ENCODE measurements at regions not wholly inside any gene's neighbourhood (a gene's known extent, or its start where the extent isn't known, plus 50 kb on each side); places are given as distances from the start of the nearest gene placed in this dataset.

DNA sequence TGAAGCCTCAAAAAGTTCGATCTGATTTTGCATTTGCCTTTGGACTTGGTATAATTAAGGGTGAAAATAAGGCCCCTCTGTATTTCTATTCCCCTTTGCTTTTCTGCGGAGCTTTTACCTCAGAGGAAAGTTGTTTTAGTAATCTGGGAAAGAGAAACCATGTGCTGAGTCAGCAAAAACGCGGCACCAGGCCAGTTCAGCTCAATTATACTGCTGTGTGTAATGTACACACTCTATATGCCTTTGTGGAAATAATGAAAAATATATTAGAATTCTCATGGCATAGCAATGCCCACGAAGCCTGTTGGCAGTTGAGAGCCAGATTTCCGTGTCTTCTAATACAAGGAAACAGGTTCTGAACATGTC is 161.9 kb upstream of the SIX2 start:
- TF ChIP-seq, protein P1, sequence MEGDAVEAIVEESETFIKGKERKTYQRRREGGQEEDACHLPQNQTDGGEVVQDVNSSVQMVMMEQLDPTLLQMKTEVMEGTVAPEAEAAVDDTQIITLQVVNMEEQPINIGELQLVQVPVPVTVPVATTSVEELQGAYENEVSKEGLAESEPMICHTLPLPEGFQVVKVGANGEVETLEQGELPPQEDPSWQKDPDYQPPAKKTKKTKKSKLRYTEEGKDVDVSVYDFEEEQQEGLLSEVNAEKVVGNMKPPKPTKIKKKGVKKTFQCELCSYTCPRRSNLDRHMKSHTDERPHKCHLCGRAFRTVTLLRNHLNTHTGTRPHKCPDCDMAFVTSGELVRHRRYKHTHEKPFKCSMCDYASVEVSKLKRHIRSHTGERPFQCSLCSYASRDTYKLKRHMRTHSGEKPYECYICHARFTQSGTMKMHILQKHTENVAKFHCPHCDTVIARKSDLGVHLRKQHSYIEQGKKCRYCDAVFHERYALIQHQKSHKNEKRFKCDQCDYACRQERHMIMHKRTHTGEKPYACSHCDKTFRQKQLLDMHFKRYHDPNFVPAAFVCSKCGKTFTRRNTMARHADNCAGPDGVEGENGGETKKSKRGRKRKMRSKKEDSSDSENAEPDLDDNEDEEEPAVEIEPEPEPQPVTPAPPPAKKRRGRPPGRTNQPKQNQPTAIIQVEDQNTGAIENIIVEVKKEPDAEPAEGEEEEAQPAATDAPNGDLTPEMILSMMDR (IDR thresholded peaks at IDR 0.05; ENCODE audit: low read depth, low read length): no peak
- TF ChIP-seq EZH2phosphoT487 (IDR thresholded peaks at IDR 0.05; ENCODE audit: low read depth): no peak
